ENCODE measurements at regions not wholly inside any gene's neighbourhood (a gene's known extent, or its start where the extent isn't known, plus 50 kb on each side); places are given as distances from the start of the nearest gene placed in this dataset.

- no peak for DNase-seq (ENCODE audit: low read depth in 3 of 3, low spot score in 2 of 3)
Observed at GRCh38 chr1:184141361-184141880, 89.9 kb downstream of the TSEN15 start.

- no peak for DNase-seq (ENCODE audit: low read depth in 3 of 3, low spot score in 2 of 3)
Observed at GRCh38 chr1:184143449-184143848, 91.9 kb downstream of the TSEN15 start.

DNA sequence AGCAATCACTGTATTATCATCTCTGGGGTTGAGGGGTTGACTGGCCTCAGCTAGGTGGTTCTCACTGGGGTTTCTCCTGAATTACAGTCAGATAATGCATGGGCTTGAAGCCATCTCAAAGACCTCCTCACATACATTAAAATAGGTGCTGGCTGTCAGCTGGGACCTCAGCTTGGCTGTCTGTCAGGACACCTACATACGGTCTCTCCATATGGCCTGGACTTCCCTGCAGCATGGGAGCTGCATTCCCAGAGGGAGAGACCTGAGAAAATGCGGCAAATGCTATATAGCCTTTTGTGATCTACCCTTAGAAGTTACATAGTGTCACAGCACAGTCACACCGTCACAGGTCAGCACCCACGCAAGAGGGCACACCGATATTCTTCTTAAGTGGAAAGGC lies 93.6 kb downstream of the TSEN15 start:
- DNase-seq (ENCODE audit: low read depth in 3 of 3, low spot score in 2 of 3), result no peak

GRCh38 chr1:184146202-184146601 lies 94.7 kb downstream of the TSEN15 start:
- DNase-seq (ENCODE audit: low read depth in 3 of 3, low spot score in 2 of 3), result no peak

- DNase-seq (ENCODE audit: low read depth in 3 of 3, low spot score in 2 of 3), result no peak
Observed at GRCh38 chr1:184150776-184151531, 99.4 kb downstream of the TSEN15 start.

DNA sequence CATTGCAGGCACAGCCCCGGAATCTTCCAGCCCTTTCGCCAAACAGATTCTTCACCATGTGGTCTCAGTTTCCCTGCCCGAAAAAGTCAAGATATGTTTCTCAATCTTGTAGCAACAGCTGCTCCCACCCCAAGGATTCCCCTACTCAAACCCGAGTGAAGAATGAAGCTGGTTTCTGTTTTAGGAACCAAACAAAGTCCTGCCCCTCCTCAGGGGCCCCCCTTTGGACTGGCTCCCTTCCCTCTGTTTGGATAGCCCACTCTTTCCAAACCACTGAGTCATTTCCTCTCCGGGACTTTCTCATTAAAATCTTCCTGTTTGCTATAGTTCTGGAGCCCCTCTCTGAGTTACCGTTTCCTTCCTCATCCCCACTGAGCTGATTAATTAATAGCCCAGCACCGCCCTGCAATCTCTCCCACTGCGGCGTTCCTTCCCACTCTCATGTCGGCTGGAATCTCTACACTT lies 100.9 kb downstream of the TSEN15 start:
- no peak for DNase-seq (ENCODE audit: low read depth in 3 of 3, low spot score in 2 of 3)

DNA sequence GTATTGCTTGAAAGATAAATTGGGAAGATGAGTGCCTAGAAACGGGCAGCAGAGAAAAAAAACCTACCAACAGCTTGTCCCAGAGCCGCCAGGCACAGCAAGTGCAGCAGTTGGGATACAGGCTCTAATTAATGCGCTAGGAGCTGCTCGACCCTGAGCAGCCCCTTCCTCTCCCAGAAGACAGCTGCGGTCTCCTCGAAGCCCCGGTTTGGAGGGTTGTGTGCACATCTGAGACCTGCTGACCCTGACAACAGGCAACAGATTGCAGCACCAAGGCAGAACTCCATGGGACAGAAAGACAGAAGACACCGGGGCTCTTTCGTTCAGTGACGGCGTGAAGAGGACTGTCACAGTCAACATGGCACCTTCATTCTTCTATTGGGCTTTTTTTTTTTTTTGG lies 101.4 kb downstream of the TSEN15 start:
- DNase-seq (ENCODE audit: low read depth in 3 of 3, low spot score in 2 of 3), result no peak

- DNase-seq (ENCODE audit: low read depth in 3 of 3, low spot score in 2 of 3), result no peak
Observed at GRCh38 chr1:184153731-184154130, 102.2 kb downstream of the TSEN15 start.

DNA sequence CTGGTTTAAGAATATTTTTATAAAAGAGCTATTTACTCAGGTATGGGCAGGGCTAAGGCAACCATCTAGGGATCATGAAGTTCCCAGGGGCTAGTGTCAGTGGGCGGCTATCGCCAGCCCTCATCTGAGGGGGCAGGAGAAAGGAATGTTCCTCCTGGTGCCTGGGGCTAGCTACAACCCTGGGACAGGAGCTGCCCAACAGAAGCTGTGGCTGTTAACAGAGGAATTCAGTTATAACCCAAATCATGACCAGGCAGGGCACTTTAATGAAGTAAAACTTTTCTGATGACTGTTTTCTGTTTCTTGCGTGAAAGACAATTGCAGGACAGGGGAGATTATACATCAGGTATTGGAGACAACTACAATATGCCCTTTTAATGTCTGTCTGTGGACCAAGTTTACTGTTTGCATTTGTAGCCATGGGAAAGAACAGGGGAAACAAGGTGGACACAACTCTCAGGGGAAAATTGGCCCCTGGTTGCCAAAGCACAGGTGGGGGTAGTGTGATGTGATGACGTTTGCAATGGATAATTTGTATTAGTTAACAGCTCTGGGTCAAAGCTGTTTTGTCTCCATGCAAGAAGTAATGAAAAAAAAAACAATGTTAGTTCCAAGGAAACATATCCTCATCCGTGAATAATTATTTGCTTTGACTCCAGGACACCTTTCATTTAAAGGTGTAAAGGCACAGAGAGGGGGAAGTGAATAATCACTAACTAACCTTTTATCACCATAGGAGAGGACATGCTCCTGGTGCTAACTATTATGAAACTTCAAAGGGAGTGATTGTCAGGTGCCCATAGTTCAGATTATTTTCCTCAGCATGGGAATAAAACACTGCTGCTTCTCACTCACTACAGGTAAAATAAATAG lies 105.2 kb downstream of the TSEN15 start:
- no peak for DNase-seq (ENCODE audit: low read depth in 3 of 3, low spot score in 2 of 3)

DNA sequence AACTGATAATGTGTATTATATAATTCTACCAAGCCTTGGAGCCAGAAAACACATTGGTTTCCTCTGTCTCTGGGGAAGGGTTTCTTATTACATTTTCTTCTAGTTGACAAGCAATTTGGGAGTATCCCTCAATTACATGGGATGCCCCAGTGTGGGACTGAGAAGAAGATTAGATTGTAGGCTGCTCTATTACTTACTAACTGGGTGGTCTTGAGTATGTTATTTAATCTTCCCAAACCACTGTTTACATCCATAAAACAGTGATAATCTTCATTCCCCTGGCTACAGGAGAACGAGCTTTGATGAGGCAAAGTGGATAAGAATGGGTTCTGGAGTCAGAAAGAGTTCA lies 105.8 kb downstream of the TSEN15 start:
- DNase-seq (ENCODE audit: low read depth in 3 of 3, low spot score in 2 of 3), result no peak

- DNase-seq (ENCODE audit: low read depth in 3 of 3, low spot score in 2 of 3), result no peak
Observed at GRCh38 chr1:184158896-184159681, 107.6 kb downstream of the TSEN15 start.

DNA sequence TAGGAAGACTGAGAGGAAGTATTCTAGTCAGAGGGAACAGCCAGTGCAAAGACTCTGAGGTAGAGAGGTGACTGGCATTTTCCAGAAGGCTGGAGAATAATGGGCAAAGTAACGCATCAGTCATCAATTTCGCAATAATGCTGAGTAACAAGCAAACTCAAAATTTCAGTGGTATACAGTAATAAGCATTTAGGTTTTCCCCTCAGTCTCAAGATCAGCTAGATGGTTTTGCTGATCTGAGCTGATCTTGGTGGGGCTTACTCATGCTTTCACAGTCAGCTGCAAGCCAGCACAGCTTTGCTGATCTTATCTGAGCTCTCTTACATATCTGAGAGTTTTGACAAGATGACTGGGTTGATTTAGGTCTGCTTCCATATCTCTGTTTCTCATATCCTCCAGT lies 108.7 kb downstream of the TSEN15 start:
- no peak for DNase-seq (ENCODE audit: low read depth in 3 of 3, low spot score in 2 of 3)

DNA sequence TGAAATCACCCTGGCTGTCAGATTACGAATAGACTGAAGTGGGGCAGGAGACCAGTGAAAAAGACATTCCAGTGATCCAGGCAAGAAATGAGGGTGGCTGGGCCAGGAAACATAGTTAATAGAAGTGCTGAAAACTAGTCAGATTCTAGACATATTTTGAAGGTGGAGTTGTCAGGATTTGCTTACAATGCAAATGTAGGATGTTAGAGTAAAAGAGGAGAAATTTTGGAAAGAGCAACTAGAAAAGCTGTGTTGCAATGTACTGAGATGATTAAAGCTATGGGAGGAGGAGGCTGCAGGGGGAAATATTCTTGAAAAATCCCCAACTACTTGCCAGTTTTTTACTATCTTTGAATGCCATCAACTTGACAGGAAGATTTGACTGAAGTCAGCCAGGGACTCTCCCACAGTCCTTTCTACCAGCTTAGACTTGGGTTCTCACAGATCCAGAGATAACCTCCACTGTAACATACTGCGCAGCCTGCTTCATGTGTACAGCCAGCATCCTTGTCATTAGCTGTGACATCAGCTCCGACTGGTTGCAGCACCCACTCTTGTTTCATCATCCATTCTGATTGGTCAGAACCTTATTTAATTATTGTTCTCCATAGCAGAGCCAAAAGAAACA lies 109.7 kb downstream of the TSEN15 start:
- DNase-seq (ENCODE audit: low read depth in 3 of 3, low spot score in 2 of 3), result no peak

GRCh38 chr1:184162281-184162680 lies 110.8 kb downstream of the TSEN15 start:
- no peak for DNase-seq (ENCODE audit: low read depth in 3 of 3, low spot score in 2 of 3)

GRCh38 chr1:184163674-184164465 lies 112.3 kb downstream of the TSEN15 start:
- DNase-seq (ENCODE audit: low read depth in 3 of 3, low spot score in 2 of 3), result no peak

DNA sequence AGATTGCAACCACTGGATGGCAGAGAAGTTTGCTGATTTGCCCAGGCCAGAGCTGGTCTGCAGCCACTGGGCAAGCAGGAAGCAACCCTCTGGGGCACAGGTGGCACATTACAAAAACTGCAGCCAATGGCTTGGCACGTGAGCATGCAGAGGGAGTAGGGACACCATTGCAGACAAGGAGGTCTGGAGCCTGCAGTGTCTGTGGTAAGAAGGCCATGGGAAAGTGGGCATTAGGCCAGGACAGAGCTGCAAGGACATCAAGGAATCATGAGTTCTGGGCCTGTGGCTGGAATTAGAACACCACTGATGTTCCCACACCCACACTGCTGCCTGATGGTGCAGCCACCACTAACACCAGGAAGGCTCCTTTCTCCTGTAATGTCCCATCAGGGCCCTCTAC lies 113.0 kb downstream of the TSEN15 start:
- no peak for DNase-seq (ENCODE audit: low read depth in 3 of 3, low spot score in 2 of 3)

- DNase-seq (ENCODE audit: low read depth in 3 of 3, low spot score in 2 of 3), result no peak
Observed at GRCh38 chr1:184166485-184166884, 115.0 kb downstream of the TSEN15 start.

- no peak for DNase-seq (ENCODE audit: low read depth in 3 of 3, low spot score in 2 of 3)
Observed at GRCh38 chr1:184167352-184167751, 115.8 kb downstream of the TSEN15 start.

- no peak for DNase-seq (ENCODE audit: low read depth in 3 of 3, low spot score in 2 of 3)
Observed at GRCh38 chr1:184170719-184171118, 119.2 kb downstream of the TSEN15 start.

- no peak for DNase-seq (ENCODE audit: low read depth in 3 of 3, low spot score in 2 of 3)
Observed at GRCh38 chr1:184176058-184176457, 124.5 kb downstream of the TSEN15 start.

Measured in right renal cortex interstitium (tissue), 3 donors.